Activated naive CD4-positive, alpha-beta T cell treated with anti-CD3 and anti-CD28 coated beads, Interleukin-2, amount 10 ng/mL, durations not matched to agents 7 days and 5 days (primary cell): ENCODE measurements at regions not wholly inside any gene's neighbourhood (a gene's known extent, or its start where the extent isn't known, plus 50 kb on each side); places are given as distances from the start of the nearest gene placed in this dataset.
A peak's percentile ranks its signal among the peaks of the same experiment; 100 is the strongest.

Experiments used
- CTCF ChIA-PET: fragments of 350-600 bp; sonication (Branson Sonifier 250); formaldehyde crosslinking; loops from one replicate; lab custom pipeline; 2021; ENCODE audit warnings: antibody characterized with exemption; lab: Charles Lee
- DNase-seq: peaks from one replicate; pipeline ENCODE4 v3.0.0-alpha.2; 2020
- H3K27ac Mint-ChIP-seq: one replicate; pipeline ENCODE4 v1.8.0; 2021; ENCODE audit warnings: mild to moderate bottlenecking, moderate library complexity, mixed read lengths
- H3K27me3 Mint-ChIP-seq: one replicate; pipeline ENCODE4 v1.8.0; 2021; ENCODE audit warnings: mild to moderate bottlenecking, mixed read lengths
- H3K36me3 Mint-ChIP-seq: one replicate; pipeline ENCODE4 v1.8.0; 2021; ENCODE audit warnings: mixed read lengths
- H3K4me1 Mint-ChIP-seq: one replicate; pipeline ENCODE4 v1.8.0; 2021; ENCODE audit warnings: mixed read lengths
- H3K4me3 Mint-ChIP-seq: one replicate; pipeline ENCODE4 v1.8.0; 2021; ENCODE audit warnings: mild to moderate bottlenecking, moderate library complexity, mixed read lengths
- H3K9me3 Mint-ChIP-seq: one replicate; pipeline ENCODE4 v1.8.0; 2021; ENCODE audit warnings: mixed read lengths

- no peak for DNase-seq
- peaks cover 7% of the 10 kb centered on the region for H3K4me1 Mint-ChIP-seq
- H3K9me3 Mint-ChIP-seq = no peaks in the 10 kb centered on the region
- no peak overlapping the region for H3K27ac Mint-ChIP-seq
- peaks cover 5% of the 10 kb centered on the region for H3K27me3 Mint-ChIP-seq
- H3K36me3 Mint-ChIP-seq = no peaks in the 10 kb centered on the region
- CTCF ChIA-PET = no interaction called here
- H3K4me3 Mint-ChIP-seq = no peak overlapping the region
These were observed 349.2 kb downstream of the CASP12 start for GRCh38 chr11:104549019-104549418.

DNA sequence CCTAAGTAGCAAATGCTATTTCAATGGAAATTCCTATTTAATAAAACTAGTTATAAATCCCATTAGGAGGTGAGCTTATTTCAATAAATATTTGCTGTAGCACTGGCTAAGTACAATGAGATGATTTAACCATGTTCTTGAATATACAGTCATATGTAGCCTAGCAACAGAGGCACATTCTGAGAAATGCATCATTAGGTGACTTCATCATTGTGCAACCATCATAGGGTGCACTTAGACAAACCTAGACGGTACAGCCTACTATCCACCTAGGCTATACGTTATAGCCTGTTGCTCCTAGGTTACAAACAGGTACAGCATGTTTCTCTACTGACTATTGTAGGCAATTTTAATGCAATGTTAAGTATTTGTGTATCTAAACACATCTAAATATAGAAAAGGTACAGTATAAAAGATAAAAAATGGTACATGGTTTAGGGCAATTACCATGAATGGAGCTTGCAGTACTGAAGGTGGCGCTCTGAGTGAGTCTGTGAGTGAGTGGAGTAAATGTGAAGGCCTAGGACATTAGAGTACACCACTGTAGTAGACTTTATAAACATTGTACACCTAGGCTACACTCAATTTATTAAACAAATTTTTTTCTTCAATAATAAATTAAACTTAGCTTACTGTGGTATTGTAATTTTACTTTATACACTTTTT lies 350.1 kb downstream of the CASP12 start:
- Mint-ChIP-seq H3K27ac (no peak overlapping the region), H3K4me3 (no peak overlapping the region), H3K9me3 (no peaks in the 10 kb centered on the region), H3K4me1 (peaks cover 7% of the 10 kb centered on the region), H3K27me3 (peaks cover 5% of the 10 kb centered on the region), H3K36me3 (no peaks in the 10 kb centered on the region)
- CTCF ChIA-PET = interaction anchor here (0.6 to 1.1 kb wide), 2 partner anchors 9 to 123 kb away, joined by 3 read pairs; no protein-coding TSS in a partner anchor
- peak; percentile 26 for DNase-seq

- Mint-ChIP-seq H3K4me1 (no peaks in the 10 kb centered on the region), H3K27ac (no peak overlapping the region), H3K27me3 (peaks cover 5% of the 10 kb centered on the region), H3K36me3 (no peaks in the 10 kb centered on the region), H3K4me3 (no peak overlapping the region), H3K9me3 (no peaks in the 10 kb centered on the region)
- DNase-seq = no peak
- CTCF ChIA-PET = no interaction called here
These were observed 351.8 kb downstream of the CASP12 start for GRCh38 chr11:104546501-104546900.

- H3K4me1 Mint-ChIP-seq = no peaks in the 10 kb centered on the region
These were observed 356.6 kb downstream of the CASP12 start for GRCh38 chr11:104541701-104542100.

DNA sequence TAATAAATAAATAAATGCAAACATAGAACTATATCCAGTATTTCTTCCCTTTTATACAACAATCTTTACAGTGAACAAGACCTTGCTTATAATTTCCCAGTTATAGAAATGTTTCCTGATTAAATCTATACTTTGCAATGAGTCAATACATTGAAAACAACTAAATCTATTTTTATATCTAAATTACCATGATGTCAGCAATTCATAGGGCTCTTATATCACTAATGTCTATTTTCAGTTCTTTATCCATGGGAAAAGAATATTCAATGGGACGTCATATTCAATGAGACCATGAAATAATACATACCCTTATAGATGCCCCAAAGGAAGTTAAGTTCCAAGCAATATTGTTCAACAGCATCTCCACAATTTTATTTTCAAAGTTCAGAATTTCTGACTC lies 359.9 kb downstream of the CASP12 start:
- Mint-ChIP-seq H3K27ac (no peak overlapping the region), H3K4me3 (no peak overlapping the region), H3K36me3 (no peaks in the 10 kb centered on the region), H3K4me1 (no peaks in the 10 kb centered on the region), H3K9me3 (no peaks in the 10 kb centered on the region), H3K27me3 (no peaks in the 10 kb centered on the region)
- DNase-seq = no peak
- CTCF ChIA-PET = no interaction called here

More at GRCh38 chr11:104541701-104542100, 356.6 kb downstream of the CASP12 start:
- no peak overlapping the region for H3K4me3 Mint-ChIP-seq
- no peaks in the 10 kb centered on the region for H3K36me3 Mint-ChIP-seq
- no peak for DNase-seq
- H3K27ac Mint-ChIP-seq = no peak overlapping the region
- H3K27me3 Mint-ChIP-seq = no peaks in the 10 kb centered on the region
- no peaks in the 10 kb centered on the region for H3K9me3 Mint-ChIP-seq
- CTCF ChIA-PET = no interaction called here

- Mint-ChIP-seq H3K27ac (no peak overlapping the region), H3K27me3 (no peaks in the 10 kb centered on the region), H3K4me3 (no peak overlapping the region), H3K36me3 (no peaks in the 10 kb centered on the region), H3K9me3 (no peaks in the 10 kb centered on the region), H3K4me1 (no peaks in the 10 kb centered on the region)
- CTCF ChIA-PET = no interaction called here
- DNase-seq = no peak
These were observed 364.0 kb downstream of the CASP12 start for GRCh38 chr11:104534278-104534677.

DNA sequence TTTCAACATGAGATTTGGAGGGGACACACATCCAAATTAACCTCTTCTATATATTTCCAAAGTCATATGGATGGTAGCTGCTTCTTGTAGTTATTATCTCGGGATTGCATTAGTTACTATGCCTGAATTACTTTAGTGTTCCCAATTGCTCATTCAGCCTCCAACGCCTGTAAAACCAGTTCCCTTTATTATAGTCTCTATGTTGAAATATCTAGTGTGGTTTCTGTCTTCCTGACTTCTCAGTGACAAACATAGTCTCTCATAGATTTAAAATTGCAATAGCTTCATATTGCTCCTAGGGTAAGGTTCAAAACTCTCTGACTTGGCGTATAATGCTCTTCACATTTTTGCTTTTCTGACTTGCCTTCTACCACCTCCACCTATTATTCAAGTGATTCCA lies 366.4 kb downstream of the CASP12 start:
- CTCF ChIA-PET = interaction anchor here (1.6 kb wide), 1 partner anchor 9 kb away, joined by 5 read pairs; no protein-coding TSS in a partner anchor
- H3K4me1 Mint-ChIP-seq = no peaks in the 10 kb centered on the region
- no peak overlapping the region for H3K4me3 Mint-ChIP-seq
- DNase-seq = no peak
- no peaks in the 10 kb centered on the region for H3K9me3 Mint-ChIP-seq
- H3K27me3 Mint-ChIP-seq = no peaks in the 10 kb centered on the region
- no peak overlapping the region for H3K27ac Mint-ChIP-seq
- H3K36me3 Mint-ChIP-seq = no peaks in the 10 kb centered on the region

- Mint-ChIP-seq H3K4me1 (no peaks in the 10 kb centered on the region), H3K4me3 (no peak overlapping the region), H3K36me3 (no peaks in the 10 kb centered on the region), H3K9me3 (no peaks in the 10 kb centered on the region), H3K27me3 (no peaks in the 10 kb centered on the region), H3K27ac (no peak overlapping the region)
- CTCF ChIA-PET = interaction anchor here (1.6 kb wide), 1 partner anchor 9 kb away, joined by 5 read pairs; no protein-coding TSS in a partner anchor
- DNase-seq = peak; percentile 37
These were observed 367.1 kb upstream of the PDGFD start for GRCh38 chr11:104531075-104531474.

GRCh38 chr11:104529906-104530305 lies 366.0 kb upstream of the PDGFD start:
- no peak for DNase-seq
- no peaks in the 10 kb centered on the region for H3K9me3 Mint-ChIP-seq
- no peaks in the 10 kb centered on the region for H3K27me3 Mint-ChIP-seq
- H3K27ac Mint-ChIP-seq = no peak overlapping the region
- H3K4me3 Mint-ChIP-seq = no peak overlapping the region
- no peaks in the 10 kb centered on the region for H3K36me3 Mint-ChIP-seq
- no peaks in the 10 kb centered on the region for H3K4me1 Mint-ChIP-seq
- CTCF ChIA-PET = no interaction called here

GRCh38 chr11:104529213-104529612 lies 365.3 kb upstream of the PDGFD start:
- no peak for DNase-seq
- CTCF ChIA-PET = interaction anchor here (0.6 kb wide), 1 partner anchor 1243 kb away, joined by 3 read pairs; no protein-coding TSS in a partner anchor
- no peaks in the 10 kb centered on the region for H3K36me3 Mint-ChIP-seq
- no peaks in the 10 kb centered on the region for H3K4me1 Mint-ChIP-seq
- no peak overlapping the region for H3K27ac Mint-ChIP-seq
- no peaks in the 10 kb centered on the region for H3K9me3 Mint-ChIP-seq
- no peaks in the 10 kb centered on the region for H3K27me3 Mint-ChIP-seq
- H3K4me3 Mint-ChIP-seq = no peak overlapping the region

GRCh38 chr11:104526006-104526405 lies 362.1 kb upstream of the PDGFD start:
- Mint-ChIP-seq H3K9me3 (no peaks in the 10 kb centered on the region), H3K4me3 (no peak overlapping the region), H3K36me3 (no peaks in the 10 kb centered on the region), H3K4me1 (no peaks in the 10 kb centered on the region), H3K27ac (no peak overlapping the region), H3K27me3 (no peaks in the 10 kb centered on the region)
- CTCF ChIA-PET = no interaction called here
- no peak for DNase-seq

GRCh38 chr11:104525416-104525815 lies 361.5 kb upstream of the PDGFD start:
- no peak for DNase-seq
- Mint-ChIP-seq H3K36me3 (no peaks in the 10 kb centered on the region), H3K9me3 (no peaks in the 10 kb centered on the region), H3K27ac (no peak overlapping the region), H3K4me3 (no peak overlapping the region), H3K4me1 (no peaks in the 10 kb centered on the region), H3K27me3 (no peaks in the 10 kb centered on the region)
- CTCF ChIA-PET = no interaction called here

GRCh38 chr11:104524254-104524653 lies 360.3 kb upstream of the PDGFD start:
- CTCF ChIA-PET = no interaction called here
- DNase-seq = no peak

GRCh38 chr11:104523611-104524010 lies 359.7 kb upstream of the PDGFD start:
- Mint-ChIP-seq H3K4me3 (no peak overlapping the region), H3K36me3 (no peaks in the 10 kb centered on the region), H3K9me3 (no peaks in the 10 kb centered on the region), H3K27me3 (no peaks in the 10 kb centered on the region), H3K4me1 (no peaks in the 10 kb centered on the region), H3K27ac (no peak overlapping the region)
- CTCF ChIA-PET = no interaction called here
- no peak for DNase-seq

More at GRCh38 chr11:104524254-104524653, 360.3 kb upstream of the PDGFD start:
- no peaks in the 10 kb centered on the region for H3K36me3 Mint-ChIP-seq
- H3K27me3 Mint-ChIP-seq = no peaks in the 10 kb centered on the region
- no peaks in the 10 kb centered on the region for H3K9me3 Mint-ChIP-seq
- H3K4me3 Mint-ChIP-seq = no peak overlapping the region
- no peak overlapping the region for H3K27ac Mint-ChIP-seq
- H3K4me1 Mint-ChIP-seq = no peaks in the 10 kb centered on the region

DNA sequence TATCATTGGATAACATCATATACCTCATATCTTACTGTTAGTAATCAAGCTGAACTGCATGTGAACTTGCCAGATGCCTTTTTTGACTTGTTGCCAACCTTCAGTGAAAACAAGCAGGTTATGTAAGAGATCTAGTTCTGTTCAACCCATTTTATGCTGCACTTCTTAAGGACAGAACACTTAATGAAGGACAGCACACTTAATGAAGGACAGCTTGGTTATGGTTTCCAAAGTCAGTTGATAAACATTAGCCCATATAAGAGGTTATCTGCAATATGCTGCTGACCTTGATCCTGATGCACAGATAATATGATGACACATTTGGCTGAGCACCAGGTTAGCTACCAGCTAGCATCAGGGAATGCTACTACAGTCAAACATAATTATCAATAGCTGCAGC lies 358.7 kb upstream of the PDGFD start:
- Mint-ChIP-seq H3K27ac (no peak overlapping the region), H3K4me1 (no peaks in the 10 kb centered on the region), H3K36me3 (no peaks in the 10 kb centered on the region), H3K9me3 (no peaks in the 10 kb centered on the region), H3K4me3 (no peak overlapping the region), H3K27me3 (no peaks in the 10 kb centered on the region)
- DNase-seq = no peak
- CTCF ChIA-PET = interaction anchor here (1.8 kb wide), 1 partner anchor 9 kb away, joined by 5 read pairs; no protein-coding TSS in a partner anchor
